HG03025 (cell line): ENCODE measurements at regions not wholly inside any gene's neighbourhood (a gene's known extent, or its start where the extent isn't known, plus 50 kb on each side); places are given as distances from the start of the nearest gene placed in this dataset.

Source experiments
- ATAC-seq: cut with Tn5 transposase; IDR thresholded peaks from one replicate; pipeline ENCODE4 v1.9.1; 2021; ENCODE audit warnings: mild to moderate bottlenecking, moderate library complexity; ENCODE audit not compliant: unreplicated experiment, low FRiP score

DNA sequence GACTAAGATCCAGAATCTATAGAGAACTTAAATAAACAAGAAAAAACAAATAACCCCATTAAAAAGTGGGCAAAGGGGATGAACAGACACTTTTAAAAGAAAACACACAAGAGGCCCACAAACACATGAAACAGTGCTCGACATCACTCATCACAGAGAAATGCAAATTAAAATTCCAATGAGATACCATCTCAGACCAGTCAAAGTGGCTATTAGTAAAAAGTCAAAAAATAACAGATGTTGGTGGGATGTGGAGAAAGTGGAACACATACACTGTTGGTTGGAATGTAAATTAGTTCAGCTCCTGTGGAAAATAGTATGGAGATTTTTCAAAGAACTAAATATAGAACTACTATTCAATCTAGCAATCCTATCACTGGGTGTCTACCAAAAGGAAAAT, 143.1 kb downstream of the IFI44 start:
- ATAC-seq = no peak

DNA sequence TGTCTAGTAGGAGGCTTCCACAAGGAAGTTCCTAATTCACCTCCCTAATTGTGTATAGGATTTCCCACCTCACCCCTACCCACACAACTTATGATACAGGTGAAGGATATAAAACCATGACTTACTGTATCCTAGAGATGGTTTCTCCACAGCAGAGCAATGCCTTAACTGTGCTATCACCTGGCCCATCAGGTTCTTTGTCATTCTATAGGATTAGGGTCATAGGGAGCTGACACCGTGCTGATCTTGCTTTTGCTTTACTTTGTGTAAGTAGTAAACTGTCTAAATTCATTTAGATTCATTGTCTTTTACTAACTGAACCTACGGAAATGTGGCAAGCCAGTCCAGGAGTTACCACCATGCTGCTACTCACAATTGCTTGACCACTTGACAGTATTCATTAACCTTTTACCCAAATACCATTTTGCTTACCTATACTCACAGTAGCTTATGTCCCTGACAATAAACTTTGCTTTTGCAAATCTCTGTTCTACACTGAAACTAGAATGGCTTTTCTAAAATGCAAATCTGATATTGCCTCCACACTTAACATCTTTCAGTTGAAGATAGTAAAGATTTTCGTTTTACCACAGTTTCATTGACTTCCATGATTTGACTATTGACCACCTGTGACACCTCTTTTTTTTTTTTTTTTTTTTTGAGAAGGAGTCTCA, 147.6 kb downstream of the IFI44 start:
- ATAC-seq = peak; percentile 83

DNA sequence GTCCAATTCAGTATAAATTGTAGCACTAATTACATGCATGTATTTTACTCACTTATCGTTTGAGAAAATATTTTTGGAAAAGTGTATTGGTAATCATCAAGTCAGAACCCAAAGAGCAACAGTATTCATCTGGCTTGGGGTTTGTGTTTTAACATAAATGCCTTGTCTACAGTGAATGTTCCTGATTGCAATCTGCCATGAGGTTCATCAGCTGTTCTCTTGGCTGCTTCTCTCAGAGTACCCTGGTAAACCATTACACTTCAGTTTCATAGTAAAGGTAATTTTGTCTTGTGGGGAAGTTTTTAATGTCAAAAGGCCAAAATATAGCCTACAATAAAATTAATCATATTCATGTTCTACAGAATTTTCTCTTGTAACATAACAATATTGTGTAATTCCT, 150.3 kb downstream of the IFI44 start:
- ATAC-seq = no peak

DNA sequence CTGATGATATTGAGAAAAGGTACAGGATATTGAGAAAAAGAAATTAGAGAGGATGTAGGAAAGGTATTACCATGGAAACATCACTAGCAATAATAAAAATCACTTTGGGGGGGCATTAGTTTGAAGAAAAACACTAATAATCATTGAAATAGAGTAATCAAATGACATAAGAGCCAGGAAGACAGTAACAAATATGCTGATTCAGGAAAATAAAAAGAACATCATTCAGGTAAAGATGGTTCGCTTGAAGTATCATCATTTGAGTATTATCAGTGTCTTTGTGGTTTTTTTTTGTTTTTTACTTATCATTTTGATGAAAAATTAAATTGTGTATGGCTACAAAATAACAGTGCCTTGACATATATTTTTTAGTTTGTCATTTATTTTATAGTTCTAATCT, 164.5 kb downstream of the IFI44 start:
- no peak for ATAC-seq

DNA sequence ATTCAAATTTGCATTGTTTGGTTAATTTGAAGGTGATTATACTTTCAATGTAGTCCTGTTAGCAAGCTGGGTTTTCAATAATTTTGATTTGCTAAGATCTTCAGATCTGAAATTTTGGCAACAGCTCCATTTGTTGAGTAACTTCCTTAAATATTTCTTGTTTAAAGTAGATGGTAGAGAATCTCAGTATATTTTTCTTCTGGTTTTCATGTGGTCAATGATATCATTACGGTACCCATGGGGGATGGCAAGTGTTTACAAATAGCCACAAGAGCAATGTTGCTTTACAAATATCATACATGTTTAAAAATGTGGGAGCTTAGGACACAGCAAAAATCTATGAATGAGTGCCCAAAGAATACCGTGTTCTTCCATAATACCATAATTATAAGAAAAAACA, 175.9 kb downstream of the IFI44 start:
- ATAC-seq = no peak

DNA sequence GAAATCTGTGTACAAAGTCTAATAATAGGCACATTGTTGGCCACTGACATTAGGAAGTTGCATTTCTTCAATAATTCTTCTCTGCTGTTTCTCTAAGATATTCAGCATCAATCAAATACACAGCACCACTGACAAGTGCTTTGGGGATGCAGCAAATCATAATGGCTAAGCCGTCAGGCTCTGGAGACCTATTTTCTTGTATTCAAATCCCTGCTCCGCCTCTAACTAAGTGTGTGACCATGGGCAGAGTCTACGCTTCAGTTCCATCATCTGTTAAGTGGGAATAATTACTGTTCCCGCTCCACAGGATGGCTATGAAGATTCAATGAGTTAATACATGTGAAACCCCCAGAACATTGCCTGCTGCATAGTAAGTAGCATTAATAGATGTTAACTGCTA, 176.9 kb downstream of the ADGRL4 start:
- ATAC-seq = no peak

DNA sequence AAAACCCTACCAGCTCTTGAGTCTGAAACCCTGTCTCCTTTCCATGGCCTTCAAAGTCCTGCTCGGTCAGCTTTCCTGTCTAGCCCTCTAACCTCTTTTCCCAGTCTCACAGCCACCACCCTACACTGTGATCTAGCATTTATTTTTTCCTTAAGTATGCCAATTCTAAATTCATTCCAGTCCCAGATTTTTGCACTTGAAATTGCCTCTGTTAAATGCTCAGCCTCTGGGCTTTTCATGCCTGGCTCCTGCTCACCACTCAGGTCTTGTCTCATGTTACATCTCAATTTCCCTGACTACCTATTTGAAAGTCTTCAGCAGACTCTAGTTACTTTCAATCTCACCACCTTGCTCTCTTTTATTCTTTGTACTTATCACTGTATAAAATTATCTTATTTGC, 176.2 kb downstream of the ADGRL4 start:
- ATAC-seq = no peak

DNA sequence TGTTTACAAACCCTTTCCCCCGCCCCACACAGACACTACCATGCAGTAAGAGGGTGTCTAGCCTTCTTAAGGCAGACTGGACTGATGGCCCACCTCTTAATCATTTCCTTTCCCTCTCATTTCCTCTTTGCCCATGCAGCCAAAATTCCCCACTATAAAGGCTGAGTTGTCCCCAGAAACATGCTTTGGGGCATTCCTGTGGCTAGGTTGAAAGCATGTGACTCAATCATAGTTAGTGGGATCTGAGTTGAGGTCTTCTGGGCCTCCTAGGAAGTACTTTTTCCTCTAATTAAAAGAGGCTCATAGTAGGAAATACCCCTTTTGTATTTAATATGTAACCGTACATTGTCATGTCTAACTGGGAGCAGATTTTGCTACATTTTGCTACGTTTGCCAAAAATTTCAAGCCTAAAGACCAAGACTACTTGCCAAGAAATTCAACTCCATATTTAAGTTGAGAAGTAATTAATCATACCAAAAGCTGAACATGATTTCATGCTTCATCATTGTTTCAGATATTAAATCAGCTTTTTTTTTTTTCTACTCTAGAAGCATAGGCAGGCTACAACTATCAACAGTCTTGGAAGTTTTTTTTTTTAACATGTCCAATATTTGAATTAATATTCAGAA, 174.7 kb downstream of the ADGRL4 start:
- ATAC-seq = no peak

DNA sequence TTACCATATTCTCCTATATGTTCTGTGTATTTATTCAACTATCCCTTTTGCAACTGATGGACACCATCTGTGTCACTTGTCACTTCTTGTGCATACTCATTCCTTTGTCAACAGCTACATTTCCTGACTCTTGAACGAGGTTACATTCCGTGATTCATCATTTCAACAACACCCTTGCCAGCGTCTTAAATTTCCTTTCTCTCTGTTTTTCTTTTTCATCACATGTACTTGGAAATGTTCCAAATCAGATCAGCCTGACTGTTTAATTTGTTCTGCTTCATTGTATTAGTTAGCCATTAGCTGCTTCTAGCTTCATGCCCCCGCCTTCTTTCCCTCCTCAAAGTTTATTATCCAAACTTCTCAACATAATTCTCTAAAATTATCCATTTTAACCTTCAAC, 173.0 kb downstream of the ADGRL4 start:
- ATAC-seq = no peak

DNA sequence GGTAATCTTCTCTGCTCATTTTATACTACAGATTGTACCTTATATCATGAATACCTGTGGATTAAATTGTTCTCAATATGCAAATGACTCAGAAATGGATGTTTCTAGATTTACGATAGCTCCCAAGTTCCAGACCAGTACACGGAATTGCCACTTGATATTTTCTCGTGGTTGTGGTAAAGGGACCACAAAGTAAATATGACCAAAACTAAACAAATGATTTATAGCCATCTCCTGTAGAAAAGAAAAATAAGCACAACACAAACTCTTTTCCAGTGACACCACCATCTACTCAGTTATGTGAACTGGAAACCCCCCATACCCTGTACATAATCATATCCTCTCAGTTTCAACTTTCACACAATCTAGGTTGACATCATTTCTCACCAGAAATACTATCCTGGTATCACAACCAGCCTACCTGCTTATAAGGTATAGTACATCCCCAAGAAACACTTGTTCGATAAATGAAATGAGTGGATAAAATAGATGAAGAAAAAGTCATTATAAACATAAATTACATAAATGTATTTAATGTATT, 172.3 kb downstream of the ADGRL4 start:
- no peak for ATAC-seq

DNA sequence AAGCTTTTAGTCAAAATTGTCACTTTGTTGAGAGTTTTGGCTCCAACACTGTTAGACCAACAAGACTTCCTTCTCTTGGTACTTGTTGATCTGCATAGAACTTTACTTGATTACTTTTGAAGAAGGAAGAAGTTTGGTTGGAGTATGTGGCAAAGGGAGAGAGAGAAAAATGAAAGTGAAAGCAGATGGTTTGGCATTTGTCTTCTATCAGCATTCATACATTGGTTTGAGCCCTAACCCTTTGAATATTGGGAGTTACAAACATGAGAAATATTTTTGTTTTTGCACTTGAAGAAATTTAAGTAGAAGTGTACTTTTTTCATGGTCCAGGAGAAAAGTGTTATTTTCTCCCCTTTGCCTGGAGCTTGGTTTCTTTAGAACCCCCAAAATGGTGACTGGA, 169.8 kb downstream of the ADGRL4 start:
- ATAC-seq = no peak

DNA sequence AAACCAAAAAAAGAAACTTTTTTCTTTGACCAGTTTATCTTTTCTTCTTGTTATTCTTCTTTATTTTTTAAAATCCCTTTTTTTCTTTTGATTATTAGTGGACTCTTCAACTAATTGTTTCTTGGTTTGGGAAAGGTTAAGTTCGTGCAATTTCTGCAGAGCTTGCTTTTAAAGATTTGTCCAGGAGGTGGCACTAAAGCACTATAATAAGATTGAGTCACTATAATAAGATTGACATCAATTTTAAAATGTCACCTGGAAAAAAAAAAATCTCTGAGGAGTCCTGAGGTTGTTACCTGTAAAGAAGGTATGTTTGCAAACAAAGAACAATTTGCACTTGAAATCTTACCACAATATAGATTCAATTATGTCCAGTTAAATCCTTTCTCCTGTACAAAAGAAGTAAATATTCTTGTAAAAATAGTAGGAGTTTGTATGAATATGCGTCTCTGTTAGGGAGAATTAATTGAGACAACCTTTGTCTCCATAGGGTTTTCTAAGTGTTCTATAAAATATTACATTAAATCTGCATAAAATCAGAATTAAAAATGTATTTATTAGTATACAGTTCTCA, 166.7 kb downstream of the ADGRL4 start:
- ATAC-seq = no peak
